DND-41 (cell line): ENCODE measurements at regions not wholly inside any gene's neighbourhood (a gene's known extent, or its start where the extent isn't known, plus 50 kb on each side); places are given as distances from the start of the nearest gene placed in this dataset.

Source experiments
- CTCF ChIP-seq: IDR thresholded peaks from 2 replicates; pipeline ENCODE4 v1.5.1; 2012; ENCODE audit warnings: borderline replicate concordance, low read length, moderate library complexity, mild to moderate bottlenecking; ENCODE audit not compliant: poor library complexity, severe bottlenecking; ENCODE audit errors: extremely low read depth
- EZH2 ChIP-seq: IDR thresholded peaks from 3 replicates; pipeline ENCODE4 v1.6.1; 2012; ENCODE audit warnings: borderline replicate concordance, low read depth, mild to moderate bottlenecking, moderate library complexity, low read length, inconsistent platforms; ENCODE audit not compliant: severe bottlenecking

GRCh38 chr4:3344596-3344995, 51.8 kb downstream of the RGS12 start:
- no peak for TF ChIP-seq CTCF
- TF ChIP-seq EZH2: no peak
